Smooth muscle cell (in vitro differentiated cells): ENCODE measurements at regions not wholly inside any gene's neighbourhood (a gene's known extent, or its start where the extent isn't known, plus 50 kb on each side); places are given as distances from the start of the nearest gene placed in this dataset.

Source experiments
- DNase-seq: peaks from one replicate; lab custom pipeline; 2025; ENCODE audit not compliant: unreplicated experiment; lab: John Stamatoyannopoulos, UW
- H2AFZ ChIP-seq: fragments of 200-600 bp; sonication (generic); 2 replicates; pipeline ENCODE4 v1.6.0; 2016; ENCODE audit warnings: antibody characterized with exemption, low read depth, mild to moderate bottlenecking
- H3F3A ChIP-seq: fragments of 200-600 bp; sonication (generic); 2 replicates; pipeline ENCODE4 v1.6.0; 2017; ENCODE audit warnings: antibody characterized with exemption, low read depth
- H3K27ac ChIP-seq: fragments of 200-600 bp; sonication (generic); 2 replicates; pipeline ENCODE4 v1.5.1; 2016; ENCODE audit warnings: low read depth, mild to moderate bottlenecking
- H3K27me3 ChIP-seq: fragments of 200-600 bp; sonication (generic); 2 replicates; pipeline ENCODE4 v1.6.1; 2016; ENCODE audit warnings: low read depth, mild to moderate bottlenecking
- H3K36me3 ChIP-seq: fragments of 200-600 bp; sonication (generic); 2 replicates; pipeline ENCODE4 v1.5.1; 2016; ENCODE audit warnings: low read depth
- H3K4me1 ChIP-seq: fragments of 200-600 bp; sonication (generic); 2 replicates; pipeline ENCODE4 v1.5.1; 2016; ENCODE audit warnings: low read depth
- H3K4me2 ChIP-seq: fragments of 200-600 bp; sonication (generic); 2 replicates; pipeline ENCODE4 v1.6.0; 2016; ENCODE audit warnings: mild to moderate bottlenecking
- H3K4me3 ChIP-seq: fragments of 200-600 bp; sonication (generic); 2 replicates; pipeline ENCODE4 v1.5.1; 2016; ENCODE audit warnings: mild to moderate bottlenecking
- H3K79me2 ChIP-seq: fragments of 200-600 bp; sonication (generic); 2 replicates; pipeline ENCODE4 v1.6.0; 2016; ENCODE audit warnings: low read depth, mild to moderate bottlenecking
- H3K9ac ChIP-seq: fragments of 200-600 bp; sonication (generic); 2 replicates; pipeline ENCODE4 v1.6.0; 2016; ENCODE audit warnings: low read depth
- H3K9me3 ChIP-seq: fragments of 200-600 bp; sonication (generic); replicated peaks from 2 replicates; pipeline ENCODE4 v1.5.1; 2016; ENCODE audit warnings: low read depth
- H4K20me1 ChIP-seq: fragments of 200-600 bp; sonication (generic); 2 replicates; pipeline ENCODE4 v1.6.0; 2016; ENCODE audit warnings: low read depth
- CTCF ChIP-seq: fragments of 200-600 bp; sonication (generic); IDR thresholded peaks from 2 replicates; pipeline ENCODE4 v1.5.1; 2017; ENCODE audit warnings: borderline replicate concordance, mild to moderate bottlenecking, antibody characterized with exemption; ENCODE audit not compliant: insufficient read depth, poor library complexity, severe bottlenecking
- WGBS: methylation state at CpG from one replicate; pipeline ENCODE4 v1.1.7; 2016; ENCODE audit warnings: low lambda C conversion rate; 5-methylcytosine and 5-hydroxymethylcytosine counted together

DNA sequence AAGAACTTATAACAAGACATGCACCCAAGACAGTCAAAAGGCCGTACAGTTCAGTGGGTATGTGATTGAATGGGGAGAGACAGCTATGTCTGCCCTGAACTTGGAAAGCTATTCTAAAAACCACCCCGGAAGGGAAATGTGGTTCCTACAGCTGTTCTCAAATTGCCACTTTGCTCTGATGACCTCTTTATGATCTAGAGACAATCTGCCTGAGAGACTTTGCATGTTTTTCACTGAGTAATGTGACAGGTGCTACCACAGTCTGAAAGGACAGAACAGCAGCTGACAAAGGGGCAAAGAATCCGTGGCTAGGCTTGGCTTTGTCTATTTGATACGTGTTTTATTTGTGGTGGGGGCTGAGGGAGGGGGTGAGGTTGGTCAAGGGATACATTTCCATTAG, 148.3 kb upstream of the NPHP3 start:
- Histone ChIP-seq H3K27ac (no peak overlapping the region), H3K4me1 (no peaks in the 10 kb centered on the region), H3K27me3 (no peaks in the 10 kb centered on the region), H3K9me3 (no peaks in the 10 kb centered on the region), H3K4me2 (no peak overlapping the region), H3K9ac (no peak overlapping the region), H2AFZ (no peak overlapping the region), H3F3A (no peaks in the 10 kb centered on the region), H4K20me1 (no peaks in the 10 kb centered on the region), H3K79me2 (no peaks in the 10 kb centered on the region), H3K36me3 (no peaks in the 10 kb centered on the region), H3K4me3 (no peak overlapping the region)
- TF ChIP-seq CTCF = no peak
- 79% methylated on average over 4 of the region's 4 CpGs for WGBS
- no peak for DNase-seq

DNA sequence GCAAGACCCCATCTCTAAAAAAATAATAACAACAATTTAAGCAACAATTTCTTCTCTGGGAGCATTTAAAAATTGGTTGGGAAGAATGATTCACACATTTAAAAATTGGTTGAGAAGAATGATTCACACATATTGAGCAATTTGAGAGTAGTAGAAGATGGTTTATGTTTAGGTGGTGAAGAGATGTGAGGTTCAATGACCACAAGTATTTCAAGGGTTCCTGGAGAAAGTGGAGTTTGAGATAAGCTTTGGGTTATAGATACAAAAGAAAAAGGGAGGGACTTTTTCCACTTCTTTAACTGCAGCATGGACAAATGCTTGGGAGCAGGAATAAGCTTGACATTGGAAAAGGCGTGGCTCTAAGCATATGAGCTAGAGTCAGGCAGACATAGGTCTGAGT, 145.7 kb upstream of the NPHP3 start:
- Histone ChIP-seq H3K9me3 (no peaks in the 10 kb centered on the region), H3F3A (no peaks in the 10 kb centered on the region), H2AFZ (no peak overlapping the region), H4K20me1 (no peaks in the 10 kb centered on the region), H3K9ac (no peak overlapping the region), H3K27me3 (no peaks in the 10 kb centered on the region), H3K4me3 (no peak overlapping the region), H3K79me2 (no peaks in the 10 kb centered on the region), H3K4me2 (no peak overlapping the region), H3K27ac (peak overlapping the region; percentile 64), H3K4me1 (no peaks in the 10 kb centered on the region), H3K36me3 (no peaks in the 10 kb centered on the region)
- TF ChIP-seq CTCF = no peak
- WGBS = 89% methylated on average over 1 of the region's 1 CpG
- no peak for DNase-seq

DNA sequence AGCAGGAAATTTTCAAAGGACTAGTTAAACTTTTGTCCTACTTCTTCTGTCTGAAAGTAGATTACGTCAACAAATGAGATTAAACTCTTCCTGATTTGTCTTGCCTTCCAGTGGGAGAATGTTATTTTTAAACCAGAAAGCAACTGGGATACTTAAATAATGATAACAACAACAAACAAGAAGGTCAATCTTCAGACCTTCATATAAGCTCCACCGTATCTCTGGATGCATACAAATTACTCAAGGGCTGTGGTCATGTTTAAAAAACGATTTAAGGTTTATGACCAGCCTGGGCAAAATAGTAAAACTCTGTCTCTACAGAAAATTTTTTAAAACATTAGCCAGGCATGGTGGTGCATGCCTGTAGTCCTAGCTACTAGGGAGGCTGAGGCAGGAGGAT, 145.3 kb upstream of the NPHP3 start:
- H4K20me1 ChIP-seq = no peaks in the 10 kb centered on the region
- no peak for DNase-seq
- no peaks in the 10 kb centered on the region for H3F3A ChIP-seq
- no peak overlapping the region for H2AFZ ChIP-seq
- H3K27me3 ChIP-seq = no peaks in the 10 kb centered on the region
- H3K4me3 ChIP-seq = no peak overlapping the region
- no peaks in the 10 kb centered on the region for H3K79me2 ChIP-seq
- H3K9me3 ChIP-seq = no peaks in the 10 kb centered on the region
- no peak for TF ChIP-seq CTCF
- H3K4me2 ChIP-seq = peak overlapping the region; percentile 45
- 29% methylated on average over 3 of the region's 3 CpGs for WGBS
- no peak overlapping the region for H3K9ac ChIP-seq
- no peaks in the 10 kb centered on the region for H3K4me1 ChIP-seq
- H3K27ac ChIP-seq = peak overlapping the region; percentile 64
- no peaks in the 10 kb centered on the region for H3K36me3 ChIP-seq

- WGBS = 81% methylated on average over 1 of the region's 1 CpG
These were observed 135.1 kb upstream of the NPHP3 start for GRCh38 chr3:132857317-132857716.

More at GRCh38 chr3:132857317-132857716, 135.1 kb upstream of the NPHP3 start:
- H3K9ac ChIP-seq = no peak overlapping the region
- no peaks in the 10 kb centered on the region for H3K27me3 ChIP-seq
- no peak overlapping the region for H3K4me2 ChIP-seq
- no peaks in the 10 kb centered on the region for H3K4me1 ChIP-seq
- H4K20me1 ChIP-seq = no peaks in the 10 kb centered on the region
- H3K4me3 ChIP-seq = no peak overlapping the region
- no peak for TF ChIP-seq CTCF
- no peak for DNase-seq
- H3K79me2 ChIP-seq = no peaks in the 10 kb centered on the region
- no peaks in the 10 kb centered on the region for H3F3A ChIP-seq
- H3K36me3 ChIP-seq = no peaks in the 10 kb centered on the region
- H3K9me3 ChIP-seq = no peaks in the 10 kb centered on the region
- no peak overlapping the region for H3K27ac ChIP-seq
- H2AFZ ChIP-seq = no peak overlapping the region
